Endothelial cell of umbilical vein (primary cell): ENCODE measurements at regions not wholly inside any gene's neighbourhood (a gene's known extent, or its start where the extent isn't known, plus 50 kb on each side); places are given as distances from the start of the nearest gene placed in this dataset.

ENCODE experiments used
- EZH2 ChIP-seq: IDR thresholded peaks from 2 replicates; pipeline ENCODE4 v1.6.1; 2012; ENCODE audit warnings: borderline replicate concordance, low read depth, mild to moderate bottlenecking, moderate library complexity, low read length, inconsistent platforms; ENCODE audit not compliant: severe bottlenecking
- FOS ChIP-seq: IDR thresholded peaks from 2 replicates; pipeline ENCODE4 v1.6.1; 2011; ENCODE audit warnings: mild to moderate bottlenecking, low read length, moderate library complexity, borderline replicate concordance; ENCODE audit not compliant: insufficient read depth
- GATA2 ChIP-seq: IDR thresholded peaks from 2 replicates; pipeline ENCODE4 v1.7.0; 2011; ENCODE audit warnings: low read depth, mild to moderate bottlenecking, moderate library complexity, mixed read lengths, low read length; ENCODE audit not compliant: insufficient read length, insufficient read depth
- JUN ChIP-seq: IDR thresholded peaks from 2 replicates; pipeline ENCODE4 v1.6.1; 2011; ENCODE audit warnings: borderline replicate concordance, low read depth; ENCODE audit not compliant: insufficient read length, insufficient read depth
- MYC ChIP-seq: IDR thresholded peaks from one replicate; pipeline ENCODE4 v1.6.1; 2011; ENCODE audit warnings: mild to moderate bottlenecking, low read depth, low read length
- POLR2A ChIP-seq: IDR thresholded peaks from 2 replicates; pipeline ENCODE4 v1.6.1; 2012; ENCODE audit warnings: low read depth, mild to moderate bottlenecking, control low read depth, low read length
- POLR2AphosphoS5 ChIP-seq: IDR thresholded peaks from 2 replicates; pipeline ENCODE4 v1.6.1; 2012; ENCODE audit warnings: low read depth, mild to moderate bottlenecking, control low read depth, low read length, moderate library complexity; ENCODE audit not compliant: insufficient read depth
- TF ChIP-seq, protein P1 (sequence below), 2 donors: IDR thresholded peaks; 1 replicate in 1 of 2; 2 replicates in 1 of 2; pipeline ENCODE4 v1.5.1; 2011; ENCODE audit warnings: low read length in 2 of 2, mild to moderate bottlenecking in 2 of 2, moderate library complexity in 2 of 2, control low read depth in 1 of 2, inconsistent platforms in 1 of 2, low read depth in 1 of 2; ENCODE audit not compliant: insufficient read depth in 1 of 2; ENCODE audit errors: extremely low read depth in 1 of 2
- TF ChIP-seq, protein P2 (sequence below): IDR thresholded peaks from 2 replicates; pipeline ENCODE4 v1.6.1; 2011; ENCODE audit not compliant: insufficient read depth, insufficient read length

DNA sequence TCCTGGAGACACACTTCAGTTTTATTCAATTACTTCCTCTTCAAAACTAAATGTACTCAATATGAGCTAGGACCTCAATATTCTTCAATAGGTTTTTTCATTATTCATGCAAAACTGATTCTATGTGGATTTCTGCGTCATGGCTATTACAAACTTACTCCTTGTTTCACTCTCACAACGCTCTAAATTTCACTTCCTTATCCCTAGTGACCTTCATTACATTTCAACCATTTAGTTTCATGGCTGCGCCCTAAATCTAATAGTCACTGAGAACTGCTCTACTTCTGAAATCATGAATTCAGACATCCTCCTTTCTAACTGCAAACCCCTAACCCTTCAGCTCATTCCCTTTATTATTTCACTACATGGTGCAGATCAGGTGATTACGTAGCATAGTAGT, 93.9 kb downstream of the SLC25A46 start:
- TF ChIP-seq, protein P1, sequence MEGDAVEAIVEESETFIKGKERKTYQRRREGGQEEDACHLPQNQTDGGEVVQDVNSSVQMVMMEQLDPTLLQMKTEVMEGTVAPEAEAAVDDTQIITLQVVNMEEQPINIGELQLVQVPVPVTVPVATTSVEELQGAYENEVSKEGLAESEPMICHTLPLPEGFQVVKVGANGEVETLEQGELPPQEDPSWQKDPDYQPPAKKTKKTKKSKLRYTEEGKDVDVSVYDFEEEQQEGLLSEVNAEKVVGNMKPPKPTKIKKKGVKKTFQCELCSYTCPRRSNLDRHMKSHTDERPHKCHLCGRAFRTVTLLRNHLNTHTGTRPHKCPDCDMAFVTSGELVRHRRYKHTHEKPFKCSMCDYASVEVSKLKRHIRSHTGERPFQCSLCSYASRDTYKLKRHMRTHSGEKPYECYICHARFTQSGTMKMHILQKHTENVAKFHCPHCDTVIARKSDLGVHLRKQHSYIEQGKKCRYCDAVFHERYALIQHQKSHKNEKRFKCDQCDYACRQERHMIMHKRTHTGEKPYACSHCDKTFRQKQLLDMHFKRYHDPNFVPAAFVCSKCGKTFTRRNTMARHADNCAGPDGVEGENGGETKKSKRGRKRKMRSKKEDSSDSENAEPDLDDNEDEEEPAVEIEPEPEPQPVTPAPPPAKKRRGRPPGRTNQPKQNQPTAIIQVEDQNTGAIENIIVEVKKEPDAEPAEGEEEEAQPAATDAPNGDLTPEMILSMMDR (IDR thresholded peaks at IDR 0.05; ENCODE audit: extremely low read depth in 1 of 2, insufficient read depth in 1 of 2, low read depth in 1 of 2, low read length in 2 of 2): no peak
- TF ChIP-seq POLR2AphosphoS5 (no peak), EZH2 (no peak), MYC (no peak), GATA2 (no peak), POLR2A (no peak), FOS (no peak), JUN (no peak)
- TF ChIP-seq, protein P2, sequence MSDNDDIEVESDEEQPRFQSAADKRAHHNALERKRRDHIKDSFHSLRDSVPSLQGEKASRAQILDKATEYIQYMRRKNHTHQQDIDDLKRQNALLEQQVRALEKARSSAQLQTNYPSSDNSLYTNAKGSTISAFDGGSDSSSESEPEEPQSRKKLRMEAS: no peak
